Trophoblast cell (in vitro differentiated cells and primary cell): ENCODE measurements at regions not wholly inside any gene's neighbourhood (a gene's known extent, or its start where the extent isn't known, plus 50 kb on each side); places are given as distances from the start of the nearest gene placed in this dataset.

Source experiments
- DNase-seq, 2 donors: peaks; one replicate each; pipeline ENCODE4 v3.0.0-alpha.2; 2016
- H2AFZ ChIP-seq: 2 replicates; pipeline ENCODE4 v1.6.1; 2013; ENCODE audit warnings: low read length, moderate library complexity, mild to moderate bottlenecking; ENCODE audit not compliant: insufficient read depth, poor library complexity
- H2AK5ac ChIP-seq: 2 replicates; pipeline ENCODE4 v1.6.1; 2013; ENCODE audit warnings: mild to moderate bottlenecking, low read length
- H2BK120ac ChIP-seq: 2 replicates; pipeline ENCODE4 v1.6.1; 2013; ENCODE audit warnings: low read length, mild to moderate bottlenecking, moderate library complexity; ENCODE audit not compliant: insufficient read depth, poor library complexity
- H2BK12ac ChIP-seq: 2 replicates; pipeline ENCODE4 v1.6.1; 2013; ENCODE audit warnings: mild to moderate bottlenecking, low read length, moderate library complexity
- H2BK5ac ChIP-seq: 2 replicates; pipeline ENCODE4 v1.6.1; 2013; ENCODE audit warnings: low read length, low read depth, moderate library complexity, mild to moderate bottlenecking; ENCODE audit not compliant: poor library complexity
- H3K14ac ChIP-seq: 2 replicates; pipeline ENCODE4 v1.6.1; 2013; ENCODE audit warnings: mild to moderate bottlenecking, low read length
- H3K18ac ChIP-seq: 2 replicates; pipeline ENCODE4 v1.6.1; 2013; ENCODE audit warnings: mild to moderate bottlenecking, low read length
- H3K23ac ChIP-seq: 2 replicates; pipeline ENCODE4 v1.6.1; 2013; ENCODE audit warnings: low read length
- H3K27ac ChIP-seq: 2 replicates; pipeline ENCODE4 v1.5.1; 2013; ENCODE audit warnings: low read depth, mild to moderate bottlenecking, inconsistent platforms, low read length, moderate library complexity
- H3K27me3 ChIP-seq: 2 replicates; pipeline ENCODE4 v1.6.1; 2013; ENCODE audit warnings: inconsistent platforms, mild to moderate bottlenecking, low read length, moderate library complexity; ENCODE audit not compliant: insufficient read depth
- H3K36me3 ChIP-seq, 2 experiments: 1 replicate in 1 of 2; 2 replicates in 1 of 2; pipeline ENCODE4 v1.6.1; 2013; ENCODE audit warnings: low read length in 2 of 2, mild to moderate bottlenecking in 2 of 2, moderate library complexity in 1 of 2; ENCODE audit not compliant: insufficient read depth in 2 of 2, control insufficient read depth in 1 of 2
- H3K4ac ChIP-seq: 2 replicates; pipeline ENCODE4 v1.6.1; 2013; ENCODE audit warnings: low read depth, mild to moderate bottlenecking, low read length, moderate library complexity
- H3K4me1 ChIP-seq, 2 experiments: 1 replicate in 1 of 2; 2 replicates in 1 of 2; pipeline ENCODE4 v1.6.1; 2013; ENCODE audit warnings: low read length in 2 of 2, mild to moderate bottlenecking in 2 of 2, moderate library complexity in 1 of 2; ENCODE audit not compliant: insufficient read depth in 2 of 2, control insufficient read depth in 1 of 2
- H3K4me2 ChIP-seq: 2 replicates; pipeline ENCODE4 v1.6.1; 2013; ENCODE audit warnings: inconsistent platforms, mild to moderate bottlenecking, low read length, moderate library complexity
- H3K4me3 ChIP-seq: 2 replicates; pipeline ENCODE4 v1.5.1; 2013; ENCODE audit warnings: mild to moderate bottlenecking, low read depth, low read length, inconsistent platforms
- H3K79me1 ChIP-seq: one replicate; pipeline ENCODE4 v1.6.1; 2013; ENCODE audit warnings: low read length
- H3K79me2 ChIP-seq: 2 replicates; pipeline ENCODE4 v1.6.1; 2013; ENCODE audit warnings: low read length, mild to moderate bottlenecking; ENCODE audit not compliant: control insufficient read depth, insufficient read depth, poor library complexity
- H3K9ac ChIP-seq: 2 replicates; pipeline ENCODE4 v1.6.1; 2013; ENCODE audit warnings: mild to moderate bottlenecking, low read length
- H3K9me3 ChIP-seq: 2 replicates; pipeline ENCODE4 v1.6.1; 2013; ENCODE audit warnings: low read depth, mild to moderate bottlenecking, control low read depth, inconsistent platforms, low read length; ENCODE audit not compliant: insufficient read depth
- H4K12ac ChIP-seq: 2 replicates; pipeline ENCODE4 v1.6.1; 2013; ENCODE audit warnings: low read depth, mild to moderate bottlenecking, low read length, moderate library complexity
- H4K8ac ChIP-seq: 2 replicates; pipeline ENCODE4 v1.6.1; 2013; ENCODE audit warnings: low read depth, mild to moderate bottlenecking, low read length, moderate library complexity
- H4K91ac ChIP-seq: one replicate; pipeline ENCODE4 v1.6.1; 2013; ENCODE audit warnings: low read depth, mild to moderate bottlenecking, low read length, moderate library complexity
- WGBS: extraction: QIAGEN DNeasy Blood & Tissue Kit; methylation state at CpG from one replicate; pipeline ENCODE4 v1.1.7; 2013; ENCODE audit warnings: missing lambda C conversion rate; ENCODE audit not compliant: insufficient read length, insufficient coverage; ENCODE audit errors: extremely low coverage; 5-methylcytosine and 5-hydroxymethylcytosine counted together

GRCh38 chr2:220276741-220277444 is 649.5 kb downstream of the SLC4A3 start:
- no peaks in the 10 kb centered on the region for H3K36me3 ChIP-seq
- H3K4me3 ChIP-seq = no peak overlapping the region
- H2BK5ac ChIP-seq = no peak overlapping the region
- no peak overlapping the region for H4K8ac ChIP-seq
- no peaks in the 10 kb centered on the region for H3K79me2 ChIP-seq
- H3K4ac ChIP-seq = no peak overlapping the region
- H2AK5ac ChIP-seq = no peak overlapping the region
- H3K18ac ChIP-seq = no peak overlapping the region
- H2AFZ ChIP-seq = no peak overlapping the region
- no peak overlapping the region for H3K4me2 ChIP-seq
- no peak overlapping the region for H2BK12ac ChIP-seq
- H3K9ac ChIP-seq = no peak overlapping the region
- peak; percentile 56 to 78 for DNase-seq
- H3K27me3 ChIP-seq = no peaks in the 10 kb centered on the region
- no peak overlapping the region for H3K23ac ChIP-seq
- H3K79me1 ChIP-seq = peaks cover 3% of the 10 kb centered on the region
- H3K9me3 ChIP-seq = no peaks in the 10 kb centered on the region
- no CpG with 5 or more reads among the region's 2 CpGs for WGBS
- no peak overlapping the region for H3K14ac ChIP-seq
- H3K4me1 ChIP-seq = peaks cover 6 to 9% of the 10 kb centered on the region in 2 experiments
- no peak overlapping the region for H4K91ac ChIP-seq
- no peak overlapping the region for H4K12ac ChIP-seq
- no peak overlapping the region for H2BK120ac ChIP-seq
- H3K27ac ChIP-seq = no peak overlapping the region

- no peak overlapping the region for H3K4ac ChIP-seq
- H3K18ac ChIP-seq = no peak overlapping the region
- H2AFZ ChIP-seq = no peak overlapping the region
- H3K36me3 ChIP-seq = no peaks in the 10 kb centered on the region
- H2AK5ac ChIP-seq = no peak overlapping the region
- no peak overlapping the region for H3K23ac ChIP-seq
- H3K9ac ChIP-seq = no peak overlapping the region
- no peaks in the 10 kb centered on the region for H3K27me3 ChIP-seq
- H4K91ac ChIP-seq = no peak overlapping the region
- no peak overlapping the region for H2BK12ac ChIP-seq
- H3K4me2 ChIP-seq = no peak overlapping the region
- no peak overlapping the region for H3K27ac ChIP-seq
- no peaks in the 10 kb centered on the region for H3K79me2 ChIP-seq
- no peak overlapping the region for H4K12ac ChIP-seq
- no peaks in the 10 kb centered on the region for H3K9me3 ChIP-seq
- H2BK5ac ChIP-seq = no peak overlapping the region
- DNase-seq = peak; percentile 18 to 61
- WGBS = no CpG with 5 or more reads among the region's 3 CpGs
- no peak overlapping the region for H3K14ac ChIP-seq
- H3K4me3 ChIP-seq = no peak overlapping the region
- peaks cover 6 to 9% of the 10 kb centered on the region in 2 experiments for H3K4me1 ChIP-seq
- H4K8ac ChIP-seq = no peak overlapping the region
- H2BK120ac ChIP-seq = no peak overlapping the region
- peaks cover 3% of the 10 kb centered on the region for H3K79me1 ChIP-seq
These were observed 650.1 kb downstream of the SLC4A3 start for GRCh38 chr2:220277445-220277975.

DNA sequence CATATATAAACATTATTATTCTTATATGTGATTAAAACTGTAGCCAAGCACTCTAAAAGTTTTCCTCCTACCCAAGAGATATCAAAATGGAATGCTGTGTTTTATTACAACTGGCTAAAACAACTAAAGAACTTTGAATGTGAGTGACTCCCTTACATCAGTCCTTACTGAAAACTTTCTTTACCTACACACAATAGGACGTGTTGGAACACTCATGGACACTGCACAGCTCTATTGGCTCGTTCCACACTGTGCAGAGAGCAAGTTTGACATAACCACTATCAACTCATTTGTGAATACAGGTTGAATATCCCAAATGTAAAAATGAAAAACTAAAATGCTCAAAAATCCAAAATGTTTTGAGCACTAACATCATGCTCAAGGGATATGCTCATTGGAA is 650.6 kb downstream of the SLC4A3 start:
- H4K12ac ChIP-seq = no peak overlapping the region
- H3K4ac ChIP-seq = no peak overlapping the region
- no peaks in the 10 kb centered on the region for H3K9me3 ChIP-seq
- no peak overlapping the region for H3K14ac ChIP-seq
- peaks cover 3% of the 10 kb centered on the region for H3K79me1 ChIP-seq
- H3K4me1 ChIP-seq = peaks cover 6 to 9% of the 10 kb centered on the region in 2 experiments
- H3K36me3 ChIP-seq = no peaks in the 10 kb centered on the region
- H3K23ac ChIP-seq = no peak overlapping the region
- no peak overlapping the region for H4K91ac ChIP-seq
- H4K8ac ChIP-seq = no peak overlapping the region
- H3K79me2 ChIP-seq = no peaks in the 10 kb centered on the region
- no peak overlapping the region for H2BK12ac ChIP-seq
- no peak for DNase-seq
- no peak overlapping the region for H2AK5ac ChIP-seq
- H2BK120ac ChIP-seq = no peak overlapping the region
- WGBS = no CpG with 5 or more reads among the region's 2 CpGs
- no peak overlapping the region for H2AFZ ChIP-seq
- no peak overlapping the region for H3K27ac ChIP-seq
- H3K9ac ChIP-seq = no peak overlapping the region
- no peak overlapping the region for H2BK5ac ChIP-seq
- no peak overlapping the region for H3K4me2 ChIP-seq
- H3K4me3 ChIP-seq = no peak overlapping the region
- H3K18ac ChIP-seq = no peak overlapping the region
- no peaks in the 10 kb centered on the region for H3K27me3 ChIP-seq

DNA sequence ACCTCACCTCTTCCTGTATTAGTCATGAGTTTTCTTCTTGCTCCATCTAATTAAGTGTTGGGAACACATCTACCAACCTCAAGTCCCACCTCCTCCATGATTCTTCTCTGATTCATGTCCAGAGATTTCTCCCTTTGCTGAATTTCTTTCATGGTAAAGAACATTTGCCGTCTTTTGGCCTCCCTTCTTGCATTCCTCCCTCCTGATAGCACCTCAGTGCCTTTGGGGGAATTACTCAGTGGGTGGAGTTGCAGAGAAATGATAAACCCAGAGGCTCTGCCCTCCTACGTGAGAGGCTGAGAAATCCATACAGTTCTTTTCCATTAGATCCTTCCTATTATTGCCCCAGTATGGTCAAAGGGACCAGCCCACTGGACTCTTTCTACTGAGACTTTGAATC is 651.9 kb downstream of the SLC4A3 start:
- H3K4me2 ChIP-seq = no peak overlapping the region
- no peak overlapping the region for H2BK12ac ChIP-seq
- no peak overlapping the region for H3K14ac ChIP-seq
- no peaks in the 10 kb centered on the region for H3K36me3 ChIP-seq
- H2AFZ ChIP-seq = no peak overlapping the region
- no peak overlapping the region for H3K4ac ChIP-seq
- no peak overlapping the region for H3K27ac ChIP-seq
- DNase-seq = peak; percentile 77 to 94
- H4K8ac ChIP-seq = no peak overlapping the region
- no peak overlapping the region for H3K4me3 ChIP-seq
- no peak overlapping the region for H2BK120ac ChIP-seq
- no peaks in the 10 kb centered on the region for H3K27me3 ChIP-seq
- H3K79me1 ChIP-seq = peaks cover 1% of the 10 kb centered on the region
- H3K9me3 ChIP-seq = no peaks in the 10 kb centered on the region
- H3K79me2 ChIP-seq = no peaks in the 10 kb centered on the region
- H2AK5ac ChIP-seq = no peak overlapping the region
- H3K18ac ChIP-seq = no peak overlapping the region
- peaks cover 3 to 7% of the 10 kb centered on the region in 2 experiments for H3K4me1 ChIP-seq
- no CpG with 5 or more reads among the region's 2 CpGs for WGBS
- no peak overlapping the region for H4K91ac ChIP-seq
- no peak overlapping the region for H4K12ac ChIP-seq
- no peak overlapping the region for H3K23ac ChIP-seq
- no peak overlapping the region for H3K9ac ChIP-seq
- H2BK5ac ChIP-seq = no peak overlapping the region
